Activated CD8-positive, alpha-beta T cell treated with anti-CD3 and anti-CD28 coated beads for 36 hours (primary cell): ENCODE measurements at regions not wholly inside any gene's neighbourhood (a gene's known extent, or its start where the extent isn't known, plus 50 kb on each side); places are given as distances from the start of the nearest gene placed in this dataset.

Source experiments
- ATAC-seq: fragments of 200-7000 bp; cut with Tn5 transposase; one replicate; pipeline ENCODE4 v1.10.0; 2021; ENCODE audit warnings: mild to moderate bottlenecking, moderate library complexity
- CTCF ChIA-PET: fragments of 350-600 bp; sonication (Branson Sonifier 250); formaldehyde crosslinking; loops from one replicate; lab custom pipeline; 2021; ENCODE audit warnings: antibody characterized with exemption; lab: Charles Lee
- POLR2A ChIA-PET: fragments of 350-600 bp; sonication (Branson Sonifier 250); formaldehyde crosslinking; loops from one replicate; lab custom pipeline; 2021; ENCODE audit warnings: antibody characterized with exemption; lab: Charles Lee
- DNase-seq: peaks from one replicate; pipeline ENCODE4 v3.0.0-alpha.2; 2020
- H3K27ac Mint-ChIP-seq: one replicate; pipeline ENCODE4 v1.8.0; 2021; ENCODE audit warnings: mild to moderate bottlenecking, mixed read lengths
- H3K27me3 Mint-ChIP-seq: one replicate; pipeline ENCODE4 v1.8.0; 2021; ENCODE audit warnings: mixed read lengths
- H3K36me3 Mint-ChIP-seq: one replicate; pipeline ENCODE4 v1.8.0; 2021; ENCODE audit warnings: low read depth, mixed read lengths
- H3K4me1 Mint-ChIP-seq: one replicate; pipeline ENCODE4 v1.8.0; 2021; ENCODE audit warnings: low read depth, mixed read lengths
- H3K4me3 Mint-ChIP-seq: one replicate; pipeline ENCODE4 v1.8.0; 2021; ENCODE audit warnings: mild to moderate bottlenecking, moderate library complexity, mixed read lengths
- H3K9me3 Mint-ChIP-seq: one replicate; pipeline ENCODE4 v1.8.0; 2021; ENCODE audit warnings: mixed read lengths
- intact Hi-C: fragments of 100-400 bp; cut with micrococcal nuclease; formaldehyde crosslinking; loops from one replicate; pipeline ENCODE4 v1.10.0; 2022
- TF ChIP-seq, protein P1 (sequence below): fragments of 200-600 bp; IDR thresholded peaks from one replicate; pipeline ENCODE4 v1.8.0; 2022; ENCODE audit warnings: antibody characterized with exemption, mild to moderate bottlenecking

DNA sequence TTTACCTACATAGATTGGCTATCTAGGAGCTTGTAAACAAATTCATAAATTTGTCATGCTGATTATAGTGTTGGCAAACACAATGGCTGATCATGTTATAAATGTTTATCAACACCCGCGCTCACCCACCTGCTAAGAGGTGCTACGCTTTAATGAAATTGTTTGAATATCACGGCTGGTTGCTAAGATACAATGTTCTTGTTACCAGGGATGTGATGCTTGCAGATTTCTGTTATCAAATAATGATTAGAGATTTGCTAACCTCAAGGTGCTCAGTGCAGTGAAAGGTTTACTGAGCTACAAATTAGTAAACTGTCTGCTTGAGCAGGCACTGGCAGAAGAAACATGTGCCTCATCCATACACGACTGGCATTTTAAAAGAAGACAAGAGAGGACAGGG lies 160.0 kb upstream of the ZEB2 start:
- no peak overlapping the region for H3K4me3 Mint-ChIP-seq
- intact Hi-C loops = no loop called here
- H3K4me1 Mint-ChIP-seq = no peaks in the 10 kb centered on the region
- no peak overlapping the region for H3K27ac Mint-ChIP-seq
- H3K9me3 Mint-ChIP-seq = no peaks in the 10 kb centered on the region
- ATAC-seq = no peak
- CTCF ChIA-PET = no interaction called here
- peaks cover 2% of the 10 kb centered on the region for H3K27me3 Mint-ChIP-seq
- no peaks in the 10 kb centered on the region for H3K36me3 Mint-ChIP-seq
- TF ChIP-seq, protein P1, sequence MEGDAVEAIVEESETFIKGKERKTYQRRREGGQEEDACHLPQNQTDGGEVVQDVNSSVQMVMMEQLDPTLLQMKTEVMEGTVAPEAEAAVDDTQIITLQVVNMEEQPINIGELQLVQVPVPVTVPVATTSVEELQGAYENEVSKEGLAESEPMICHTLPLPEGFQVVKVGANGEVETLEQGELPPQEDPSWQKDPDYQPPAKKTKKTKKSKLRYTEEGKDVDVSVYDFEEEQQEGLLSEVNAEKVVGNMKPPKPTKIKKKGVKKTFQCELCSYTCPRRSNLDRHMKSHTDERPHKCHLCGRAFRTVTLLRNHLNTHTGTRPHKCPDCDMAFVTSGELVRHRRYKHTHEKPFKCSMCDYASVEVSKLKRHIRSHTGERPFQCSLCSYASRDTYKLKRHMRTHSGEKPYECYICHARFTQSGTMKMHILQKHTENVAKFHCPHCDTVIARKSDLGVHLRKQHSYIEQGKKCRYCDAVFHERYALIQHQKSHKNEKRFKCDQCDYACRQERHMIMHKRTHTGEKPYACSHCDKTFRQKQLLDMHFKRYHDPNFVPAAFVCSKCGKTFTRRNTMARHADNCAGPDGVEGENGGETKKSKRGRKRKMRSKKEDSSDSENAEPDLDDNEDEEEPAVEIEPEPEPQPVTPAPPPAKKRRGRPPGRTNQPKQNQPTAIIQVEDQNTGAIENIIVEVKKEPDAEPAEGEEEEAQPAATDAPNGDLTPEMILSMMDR = no peak
- DNase-seq = no peak
- POLR2A ChIA-PET = no interaction called here

DNA sequence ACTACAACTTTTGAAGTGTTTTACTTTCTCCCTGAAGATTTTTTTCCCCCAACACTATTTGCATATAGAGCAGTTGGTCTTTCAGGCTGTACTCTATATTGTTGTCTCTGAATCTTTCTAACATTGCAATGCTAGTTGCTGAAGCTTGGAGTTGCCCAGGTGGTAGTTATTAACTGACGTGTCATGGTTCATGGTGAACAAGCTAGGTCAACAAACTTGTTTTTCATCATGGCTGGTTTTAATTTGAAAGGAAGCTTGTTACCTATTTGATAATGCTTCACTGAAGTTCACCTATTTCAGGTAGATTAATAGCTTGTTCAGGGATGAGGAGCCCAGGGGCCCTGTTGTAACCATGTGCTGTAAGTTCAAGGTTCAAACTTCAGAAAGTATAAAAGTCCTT lies 158.8 kb upstream of the ZEB2 start:
- intact Hi-C loops = no loop called here
- no peak overlapping the region for H3K27ac Mint-ChIP-seq
- CTCF ChIA-PET = interaction anchor here (1.1 to 1.2 kb wide), 2 partner anchors 11 to 44 kb away, joined by 3 read pairs; no protein-coding TSS in a partner anchor

DNA sequence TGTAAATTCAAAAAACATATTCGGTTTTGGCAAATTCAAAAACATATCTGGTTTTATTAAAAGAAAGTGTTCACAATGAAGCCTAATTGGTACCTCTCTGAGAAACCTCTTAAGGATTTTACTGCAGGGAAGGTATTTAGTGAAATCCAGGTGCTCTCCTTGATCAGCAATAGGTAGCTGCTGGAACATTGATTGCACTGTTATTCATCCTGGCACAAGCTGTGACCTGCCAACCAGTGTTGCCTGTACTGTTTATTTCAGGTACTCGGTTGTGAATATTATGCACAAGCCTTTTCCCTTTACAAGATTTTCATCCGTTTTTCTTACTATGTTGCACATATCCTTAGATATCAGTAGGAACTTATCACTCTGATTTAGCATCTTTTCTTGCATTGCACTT lies 155.8 kb upstream of the ZEB2 start:
- intact Hi-C loops = no loop called here
- Mint-ChIP-seq H3K4me1 (no peaks in the 10 kb centered on the region), H3K4me3 (no peak overlapping the region), H3K36me3 (no peaks in the 10 kb centered on the region), H3K9me3 (no peaks in the 10 kb centered on the region), H3K27me3 (no peaks in the 10 kb centered on the region), H3K27ac (no peak overlapping the region)
- CTCF ChIA-PET = no interaction called here
- TF ChIP-seq, protein P1 = no peak
- DNase-seq (no peak), ATAC-seq (no peak)
- POLR2A ChIA-PET = no interaction called here

More for the DNA sequence above, 158.8 kb upstream of the ZEB2 start:
- POLR2A ChIA-PET = no interaction called here
- H3K9me3 Mint-ChIP-seq = no peaks in the 10 kb centered on the region
- no peak for ATAC-seq
- TF ChIP-seq, protein P1 = no peak
- H3K27me3 Mint-ChIP-seq = no peaks in the 10 kb centered on the region
- no peak overlapping the region for H3K4me3 Mint-ChIP-seq
- no peaks in the 10 kb centered on the region for H3K36me3 Mint-ChIP-seq
- no peaks in the 10 kb centered on the region for H3K4me1 Mint-ChIP-seq
- no peak for DNase-seq

DNA sequence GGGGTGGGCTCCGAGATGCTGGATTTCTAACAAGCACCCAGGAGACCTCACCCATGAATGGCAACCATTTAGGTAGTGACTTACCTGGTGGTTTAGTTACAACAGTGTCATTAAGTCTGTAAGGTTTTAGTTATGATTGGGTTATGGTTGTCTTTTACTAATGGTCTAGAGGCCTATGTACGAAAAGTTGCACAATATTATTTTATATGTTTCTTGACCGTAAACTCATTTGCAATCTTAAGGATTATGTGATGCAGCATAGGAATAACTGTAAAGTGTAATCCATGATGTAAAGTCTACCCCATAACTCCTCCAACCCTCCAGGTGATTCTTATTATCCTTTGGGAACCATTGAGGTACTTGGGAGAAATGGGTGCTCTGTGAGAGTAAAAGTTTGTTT lies 155.4 kb upstream of the ZEB2 start:
- CTCF ChIA-PET = no interaction called here
- Mint-ChIP-seq H3K27ac (no peak overlapping the region), H3K4me1 (no peaks in the 10 kb centered on the region)

DNA sequence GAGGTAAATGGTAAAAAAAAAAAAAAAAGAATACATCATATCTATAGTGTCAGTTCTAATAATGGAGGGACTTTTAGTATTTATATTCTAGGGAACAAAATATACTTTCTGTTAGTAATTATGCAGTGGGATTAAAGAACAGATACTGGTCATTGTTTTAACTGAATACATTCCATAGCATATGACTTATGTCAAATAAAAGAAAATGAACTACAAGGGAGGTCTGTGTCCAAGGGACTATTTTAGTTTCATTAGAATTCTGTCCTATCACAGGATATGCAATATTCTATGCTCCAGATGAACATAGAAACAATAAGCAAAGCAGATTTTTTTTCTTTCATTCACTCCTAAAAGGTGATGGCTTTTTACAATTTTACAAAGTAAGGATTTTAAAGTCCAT lies 154.2 kb upstream of the ZEB2 start:
- no peak overlapping the region for H3K27ac Mint-ChIP-seq

More for the DNA sequence above, 155.4 kb upstream of the ZEB2 start:
- TF ChIP-seq, protein P1 = no peak
- H3K4me3 Mint-ChIP-seq = no peak overlapping the region
- DNase-seq = no peak
- H3K36me3 Mint-ChIP-seq = no peaks in the 10 kb centered on the region
- POLR2A ChIA-PET = no interaction called here
- no peaks in the 10 kb centered on the region for H3K27me3 Mint-ChIP-seq
- no peak for ATAC-seq
- intact Hi-C loops = no loop called here
- H3K9me3 Mint-ChIP-seq = no peaks in the 10 kb centered on the region

More for the DNA sequence above, 154.2 kb upstream of the ZEB2 start:
- no peak for ATAC-seq
- POLR2A ChIA-PET = no interaction called here
- H3K4me3 Mint-ChIP-seq = no peak overlapping the region
- H3K36me3 Mint-ChIP-seq = no peaks in the 10 kb centered on the region
- no peaks in the 10 kb centered on the region for H3K9me3 Mint-ChIP-seq
- H3K4me1 Mint-ChIP-seq = no peaks in the 10 kb centered on the region
- intact Hi-C loops = no loop called here
- DNase-seq = no peak
- TF ChIP-seq, protein P1 = no peak
- CTCF ChIA-PET = no interaction called here
- no peaks in the 10 kb centered on the region for H3K27me3 Mint-ChIP-seq
